Activated CD4-positive, alpha-beta T cell treated with anti-CD3 and anti-CD28 coated beads, Interleukin-2, amount 50 U/mL, for 48 hours (primary cell): ENCODE measurements at regions not wholly inside any gene's neighbourhood (a gene's known extent, or its start where the extent isn't known, plus 50 kb on each side); places are given as distances from the start of the nearest gene placed in this dataset.

Experiments
- DNase-seq, 2 experiments: peaks; one replicate each; pipeline ENCODE4 v3.0.0-alpha.2; 2020

DNA sequence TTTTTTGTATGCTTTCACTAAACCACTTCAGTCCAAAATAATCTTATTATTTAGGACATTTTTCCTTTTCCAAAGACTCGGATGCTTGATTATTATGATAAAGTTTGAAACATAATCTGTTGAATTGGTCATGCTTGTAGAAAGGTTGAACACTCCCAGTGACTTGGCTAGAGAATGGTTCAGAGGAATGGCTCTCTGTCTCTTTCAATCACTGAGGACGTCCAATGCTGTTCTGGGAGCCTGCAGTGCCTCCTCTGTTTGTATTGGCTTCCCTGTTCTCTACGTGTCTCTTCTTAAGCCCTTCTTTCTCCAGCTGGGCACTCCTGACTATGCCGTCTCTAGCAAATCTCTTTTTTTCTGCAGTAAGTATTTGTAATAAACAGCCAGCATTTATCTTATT lies 369.0 kb upstream of the DYNLRB2 start:
- DNase-seq, result no peak

DNA sequence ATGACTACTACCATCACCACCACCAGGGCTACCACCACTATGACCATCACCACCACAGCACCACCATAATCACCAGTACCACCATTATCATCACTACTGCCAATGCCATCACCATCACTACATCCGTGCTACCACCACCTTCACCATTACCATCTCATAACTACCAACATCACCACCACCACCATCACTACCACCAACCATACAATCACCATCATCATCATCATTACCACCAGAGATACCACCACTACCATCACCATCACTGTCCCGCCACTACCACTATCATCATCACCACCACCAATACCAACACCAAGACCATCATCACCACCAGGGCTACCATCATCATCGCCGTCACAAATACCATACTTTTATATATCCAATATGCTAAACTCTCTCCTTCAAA lies 369.6 kb upstream of the DYNLRB2 start:
- DNase-seq, result no peak

DNA sequence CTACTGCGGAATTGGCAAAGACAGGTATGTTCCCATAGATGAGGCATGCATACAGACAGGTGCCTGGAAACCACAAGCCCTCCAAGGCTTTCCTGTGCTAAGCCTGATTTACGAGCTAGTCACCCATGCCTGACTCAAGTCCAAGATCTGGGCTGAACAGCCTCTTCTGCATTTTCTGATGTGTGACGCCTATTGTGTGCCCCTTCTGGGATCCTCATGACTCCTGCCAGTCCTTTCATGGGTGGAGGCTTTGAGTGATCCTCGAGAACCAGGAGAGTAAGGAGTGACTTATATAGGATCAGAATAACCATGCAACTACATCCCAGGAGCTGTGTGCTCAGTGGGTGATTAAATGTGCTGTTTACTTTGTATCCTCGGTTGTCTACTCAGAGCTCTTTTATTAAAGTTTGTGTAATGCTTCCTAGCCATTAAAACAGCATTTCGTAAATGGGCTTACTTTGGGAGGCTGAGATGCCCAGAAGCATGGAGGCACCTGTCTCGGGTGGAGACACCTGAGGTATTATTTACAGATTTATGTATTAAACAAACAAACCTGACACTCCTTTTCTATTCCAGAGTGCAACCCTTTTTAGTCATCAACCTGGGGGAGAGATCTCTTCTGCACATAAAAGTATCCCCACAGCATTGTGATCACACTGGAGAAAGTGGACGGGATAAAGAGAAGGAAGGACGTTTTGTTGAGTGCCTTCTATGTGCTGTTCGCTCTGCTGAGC lies 373.0 kb upstream of the DYNLRB2 start:
- no peak for DNase-seq

DNA sequence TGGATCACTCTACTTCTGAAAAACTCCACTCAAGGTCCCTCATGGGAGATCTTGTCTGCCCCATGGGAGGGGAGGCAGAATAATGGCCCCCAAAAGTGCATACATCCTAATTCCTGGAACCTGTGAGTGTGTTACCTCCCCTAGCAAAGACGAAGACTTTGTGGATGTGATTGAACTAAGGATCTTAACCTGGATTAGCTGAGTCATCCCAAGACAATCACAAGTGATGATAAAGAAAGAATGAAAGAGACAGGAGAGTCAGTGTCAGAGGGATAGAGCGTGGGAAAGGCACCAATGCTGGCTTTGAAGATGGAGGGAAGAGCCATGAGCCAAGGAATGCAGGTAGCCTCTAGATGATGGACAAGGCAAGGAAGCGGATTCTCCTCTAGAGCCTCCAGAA lies 374.7 kb upstream of the DYNLRB2 start:
- DNase-seq, result no peak

DNA sequence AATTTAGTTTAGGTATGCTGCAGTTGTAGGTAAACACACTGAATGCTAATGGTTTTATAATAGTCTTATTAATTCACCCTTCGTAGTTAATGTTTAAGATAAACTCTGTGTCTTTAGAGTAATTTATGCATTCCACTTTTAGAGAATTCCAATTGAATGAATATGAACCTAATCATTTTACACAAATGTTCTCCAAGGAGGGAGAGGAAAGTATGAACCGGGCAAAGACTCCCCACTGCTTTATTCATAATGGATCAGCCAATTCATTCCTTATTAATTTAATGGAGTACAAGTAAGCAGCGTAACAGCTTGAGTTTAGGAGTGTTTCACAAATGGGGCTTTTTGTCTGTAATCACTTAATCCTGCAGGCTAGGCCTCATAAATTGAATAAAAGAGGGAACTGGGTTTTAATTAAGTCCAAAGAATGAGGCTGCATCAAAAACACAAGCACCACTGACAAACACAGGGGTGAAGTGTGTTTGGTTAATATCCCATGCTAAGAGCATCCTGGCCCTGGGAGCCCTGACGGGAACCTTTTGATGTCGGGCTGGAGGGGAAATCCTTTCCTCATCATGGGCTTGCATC lies 375.7 kb upstream of the DYNLRB2 start:
- DNase-seq, result no peak

DNA sequence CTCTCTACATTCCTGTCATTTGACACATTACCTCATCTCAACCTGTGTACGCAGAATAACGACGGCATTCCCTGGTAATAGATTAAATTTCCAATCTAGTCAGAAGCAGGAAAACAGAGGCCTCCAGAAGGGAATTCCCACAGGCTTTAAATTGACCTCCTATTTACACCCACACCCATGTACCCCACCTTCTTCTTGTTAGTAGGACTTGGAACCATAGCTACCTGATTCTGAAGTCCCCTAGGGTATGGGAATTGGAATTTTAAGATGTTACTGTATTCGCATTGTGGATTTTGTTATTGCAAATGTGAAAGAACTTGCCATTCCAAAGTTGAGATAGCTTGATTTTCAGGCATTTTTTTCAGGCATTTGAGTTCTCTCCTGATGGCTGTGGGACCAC lies 377.5 kb upstream of the DYNLRB2 start:
- no peak for DNase-seq

DNA sequence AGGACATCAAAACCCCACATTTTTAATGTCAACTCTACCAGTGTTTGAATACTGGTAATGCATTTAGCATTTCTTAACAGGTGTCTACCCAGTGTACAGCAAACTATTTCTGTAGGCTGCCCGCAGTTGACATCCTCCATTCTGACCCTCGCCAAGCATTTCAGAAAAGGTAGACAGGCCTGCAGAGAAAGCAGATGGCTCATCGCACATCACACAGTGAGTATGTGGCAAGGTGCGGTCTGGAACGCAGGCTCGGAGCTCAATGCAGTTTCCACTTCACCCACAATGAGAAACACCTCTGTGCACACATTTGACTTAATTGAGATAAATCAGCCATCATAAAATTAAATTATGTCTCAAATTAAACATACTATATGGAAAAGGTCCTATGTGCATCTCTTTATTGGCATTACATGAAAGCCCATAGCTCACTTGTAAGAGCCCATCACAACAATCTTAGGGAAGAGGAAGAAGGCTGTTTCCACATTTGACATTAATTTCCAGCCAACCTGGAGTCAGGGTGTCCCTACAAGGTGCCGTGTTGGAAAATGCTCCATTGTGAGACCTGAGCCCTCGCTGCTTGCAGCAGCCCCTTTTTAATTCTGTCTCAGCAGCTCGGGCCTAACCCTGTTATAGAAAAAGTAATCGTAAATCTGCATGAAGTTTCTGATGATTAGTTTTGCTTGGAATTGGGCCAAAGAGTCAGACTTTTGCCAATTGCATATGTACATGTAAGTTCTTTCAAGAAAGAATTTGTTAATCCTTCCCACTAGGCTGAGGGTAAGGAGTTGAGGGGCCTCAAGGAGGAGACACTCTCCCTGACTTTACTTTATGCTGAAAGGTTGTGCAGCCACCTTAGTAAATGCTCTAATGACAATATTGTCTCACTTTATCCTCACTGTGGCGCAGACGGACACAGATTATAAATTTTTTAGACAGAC lies 378.7 kb upstream of the DYNLRB2 start:
- no peak for DNase-seq

DNA sequence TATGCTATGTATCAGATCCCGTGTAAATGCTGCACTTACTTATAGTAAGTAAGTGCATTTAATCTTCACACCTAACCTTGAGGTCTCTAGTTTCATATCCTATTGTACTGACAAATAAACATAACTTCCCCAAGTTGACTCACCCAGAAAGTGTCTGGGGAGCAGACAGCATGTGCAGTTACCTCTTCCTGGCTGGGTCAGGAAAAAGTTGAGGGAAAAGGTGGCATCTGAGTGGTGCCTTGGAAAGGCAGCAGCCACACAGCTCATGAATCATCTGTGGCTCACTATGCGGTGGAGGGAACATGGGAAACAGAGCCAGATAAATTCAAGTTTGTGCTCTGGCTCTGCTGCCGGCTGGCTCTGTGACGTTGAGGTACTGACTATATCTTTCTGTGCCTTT lies 382.0 kb upstream of the DYNLRB2 start:
- DNase-seq, result no peak

DNA sequence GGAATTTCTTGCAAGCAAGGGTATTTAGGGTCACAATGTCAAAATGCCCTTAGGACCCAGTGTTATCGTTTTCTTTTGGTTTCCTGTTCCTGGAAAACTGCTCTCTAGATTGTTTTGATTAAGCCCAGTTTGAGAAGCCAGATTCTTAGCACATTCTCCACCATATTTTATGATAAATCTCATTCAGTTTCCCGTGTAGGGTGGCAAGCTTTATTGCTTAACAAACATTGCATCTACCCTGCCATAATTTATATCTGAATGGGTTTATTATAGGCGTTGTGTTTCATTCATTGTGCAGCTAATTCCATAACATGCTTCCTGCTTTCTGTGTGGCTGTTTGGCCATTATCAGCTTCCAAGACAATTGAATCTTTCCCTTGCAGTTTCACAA lies 389.1 kb upstream of the DYNLRB2 start:
- DNase-seq, result no peak

DNA sequence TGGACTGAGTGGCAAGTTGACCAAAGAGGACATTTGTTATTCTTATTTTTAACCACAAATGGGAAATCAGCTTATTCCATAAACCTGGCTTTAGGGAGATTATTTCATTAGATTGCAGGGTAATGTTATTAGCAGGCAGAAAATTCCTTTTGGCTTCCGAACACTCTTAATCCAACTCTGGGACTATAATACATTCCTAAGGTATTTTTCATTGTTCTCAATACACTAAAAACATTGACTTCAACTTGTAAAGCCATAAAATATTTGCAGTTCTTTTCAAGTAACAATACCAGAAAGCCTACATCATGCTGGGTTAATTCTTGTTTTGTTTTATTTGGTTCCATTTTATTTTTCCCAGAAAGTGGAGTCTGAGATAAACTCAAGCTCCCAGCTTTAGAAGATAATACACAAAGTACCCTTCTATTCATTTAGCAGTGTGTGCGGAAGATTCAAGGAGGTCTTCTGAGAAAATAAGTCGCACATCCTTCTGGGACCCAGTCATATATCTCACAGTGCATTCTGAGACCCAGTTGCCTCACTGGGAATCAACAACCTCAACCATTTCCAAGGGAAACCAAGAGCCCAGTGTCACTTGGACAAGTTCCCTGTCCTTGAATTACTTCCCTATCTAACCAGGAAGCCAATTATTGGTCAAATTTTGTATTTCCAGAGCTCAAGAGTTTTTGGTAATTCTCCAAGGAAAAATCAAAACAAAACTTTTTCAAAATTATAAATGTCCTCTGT lies 389.6 kb upstream of the DYNLRB2 start:
- no peak for DNase-seq

DNA sequence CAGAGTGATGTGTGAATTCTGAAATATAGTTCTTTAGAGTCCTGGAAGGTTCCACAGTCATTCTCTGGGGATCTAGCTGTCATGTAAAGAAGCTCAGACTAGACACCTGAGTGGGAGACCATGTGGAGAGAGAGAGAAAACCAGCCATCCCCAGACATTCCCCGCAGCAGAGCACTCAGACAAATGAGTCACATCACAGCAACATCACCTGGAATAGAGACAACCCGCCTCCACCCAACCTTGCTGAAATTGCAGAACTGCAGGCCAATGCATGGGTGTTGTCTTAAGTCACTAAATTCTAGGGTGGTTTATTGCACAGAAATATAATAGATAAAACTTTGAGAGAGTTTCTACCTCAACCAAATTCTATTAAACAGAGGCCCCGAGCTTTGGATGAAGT lies 392.0 kb upstream of the DYNLRB2 start:
- DNase-seq, result no peak

DNA sequence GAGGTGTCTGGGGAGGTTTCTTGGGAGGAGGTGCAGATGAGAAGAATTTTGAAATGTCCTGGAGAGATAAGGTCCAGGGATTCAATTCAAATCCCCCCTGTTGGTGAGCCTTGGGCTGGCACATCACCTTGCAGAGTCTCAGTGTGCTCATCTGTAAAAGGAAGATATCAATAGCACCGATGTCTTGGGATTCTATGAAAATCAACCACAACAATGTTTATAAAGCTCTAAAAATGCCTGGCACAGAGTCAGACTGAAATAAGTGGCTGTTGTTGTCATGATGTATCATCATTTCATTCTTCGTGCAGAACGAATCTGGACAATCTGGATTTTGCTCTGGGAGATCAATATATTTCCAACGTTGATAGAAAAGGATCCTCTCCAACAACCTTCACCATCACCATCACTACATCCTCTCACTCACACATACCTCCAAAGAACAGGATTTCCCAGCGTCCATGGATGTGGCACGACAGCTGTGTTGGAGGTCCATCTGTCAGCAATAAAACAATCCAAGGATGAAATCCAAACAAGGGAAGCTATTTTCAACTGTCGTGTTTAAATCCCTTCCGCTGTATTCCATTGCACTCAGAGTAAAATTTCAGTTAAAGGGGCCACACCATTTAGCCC lies 393.7 kb upstream of the DYNLRB2 start:
- no peak for DNase-seq

DNA sequence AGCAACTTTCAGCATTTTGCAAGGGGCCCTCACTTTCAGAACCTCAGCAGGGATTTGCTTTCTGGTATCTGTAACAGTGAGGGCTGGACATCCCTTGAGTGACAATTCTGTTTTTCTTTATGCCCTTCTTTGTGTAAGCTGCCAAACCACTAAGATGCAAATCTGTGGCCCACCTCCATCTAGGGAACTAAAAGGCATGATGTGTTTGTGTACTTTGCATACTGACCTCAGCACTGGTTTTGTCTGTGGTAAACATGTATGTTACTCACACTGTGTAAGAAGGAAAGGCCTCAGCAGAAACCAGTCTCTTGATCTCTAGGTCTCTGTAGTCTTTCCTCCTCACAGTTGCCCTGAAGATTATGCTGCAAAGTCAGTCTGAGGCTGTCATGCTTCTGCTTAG lies 396.6 kb upstream of the DYNLRB2 start:
- no peak for DNase-seq

DNA sequence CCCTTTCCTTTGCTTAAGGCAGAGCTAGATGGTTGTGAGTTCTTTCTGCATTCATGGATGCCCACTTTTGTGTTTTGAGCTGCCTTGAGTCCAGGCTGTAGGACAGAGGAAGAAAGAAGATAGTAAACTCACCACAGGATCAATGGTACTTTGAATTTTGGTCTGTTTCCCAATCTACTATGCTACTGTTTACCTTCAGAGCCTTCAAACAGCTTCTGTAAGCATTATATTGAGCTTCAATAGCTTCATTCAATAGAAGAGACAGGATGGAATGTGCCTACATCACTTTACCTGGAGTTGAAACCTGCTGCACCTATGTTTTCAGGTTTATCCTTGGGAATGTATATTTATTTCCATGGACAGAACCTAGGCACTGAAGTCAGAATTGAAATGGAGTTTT lies 397.9 kb upstream of the DYNLRB2 start:
- DNase-seq, result no peak

DNA sequence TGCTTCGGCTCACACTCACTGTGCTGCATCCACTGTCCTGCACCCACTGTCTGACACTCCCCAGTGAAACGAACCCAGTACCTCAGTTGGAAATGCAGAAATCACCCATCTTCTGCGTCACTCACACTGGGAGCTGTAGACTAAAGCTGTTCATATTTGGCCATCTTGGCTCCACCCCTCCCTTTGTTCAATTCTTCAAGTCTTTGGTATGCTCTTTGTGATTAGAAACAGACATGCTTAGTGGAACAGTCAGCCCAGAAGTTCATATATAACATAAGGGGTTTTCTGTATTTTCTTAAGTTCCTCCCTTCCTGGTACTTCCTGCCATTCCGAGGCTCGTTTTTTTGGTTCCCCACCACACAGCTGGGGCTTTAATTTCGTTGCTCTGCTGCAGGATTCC lies 398.5 kb upstream of the DYNLRB2 start:
- no peak for DNase-seq

DNA sequence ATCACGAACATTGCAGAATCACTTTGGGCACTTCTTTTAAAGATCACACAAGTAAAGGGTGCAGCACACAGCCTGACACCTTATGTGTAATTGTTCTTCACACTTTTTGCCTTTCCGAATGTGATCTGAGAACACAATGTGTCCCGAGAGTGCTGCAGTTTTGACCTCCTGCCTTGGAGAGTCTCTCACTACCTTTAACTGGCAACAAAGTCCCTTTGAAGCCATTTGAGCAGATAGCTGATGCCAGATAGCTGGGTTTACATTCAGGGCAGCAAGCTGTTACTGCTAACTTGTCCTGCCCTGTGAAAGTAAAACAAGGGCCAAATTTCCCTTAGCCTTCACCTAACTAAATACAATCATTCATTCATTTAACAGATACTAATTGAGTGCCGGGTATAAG lies 411.0 kb upstream of the DYNLRB2 start:
- no peak for DNase-seq

DNA sequence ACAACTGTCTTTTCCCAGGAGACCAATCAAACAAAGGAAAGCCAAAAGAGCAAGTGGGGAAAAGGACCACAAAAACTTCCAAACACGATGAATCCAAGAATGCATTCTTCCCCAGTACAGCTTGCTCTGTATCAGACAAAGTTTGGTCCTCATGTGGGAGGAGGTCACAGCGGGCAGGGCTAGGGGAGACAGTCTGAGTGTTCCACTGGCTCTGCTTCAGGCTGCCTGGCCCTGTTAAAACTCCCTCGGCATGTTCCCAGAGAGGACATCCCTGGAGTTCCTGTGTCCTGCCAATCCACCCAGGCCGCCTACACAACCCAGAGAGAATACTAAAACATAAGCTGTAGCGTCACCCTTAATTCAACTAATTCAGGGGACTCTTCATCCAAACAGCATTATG lies 415.1 kb upstream of the DYNLRB2 start:
- DNase-seq, result no peak

DNA sequence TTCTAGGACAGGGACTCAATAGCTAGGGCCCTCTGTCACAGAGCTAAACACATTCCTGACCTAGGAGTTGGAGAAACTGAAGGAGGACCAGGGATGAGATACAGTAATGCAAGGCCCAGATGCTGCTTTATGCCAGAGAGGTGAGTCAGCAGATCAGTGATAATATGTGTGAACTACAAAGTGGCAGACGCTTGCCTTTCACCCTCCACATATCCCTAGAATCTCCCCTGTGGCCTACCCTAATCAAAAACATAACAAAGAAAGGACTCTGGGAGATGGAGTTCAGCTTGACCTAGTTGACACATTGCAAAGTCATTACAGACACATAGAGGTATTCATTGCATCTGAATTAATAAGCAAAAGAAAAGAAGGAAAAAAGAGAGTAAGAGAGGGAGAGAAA lies 417.6 kb upstream of the DYNLRB2 start:
- DNase-seq, result no peak

DNA sequence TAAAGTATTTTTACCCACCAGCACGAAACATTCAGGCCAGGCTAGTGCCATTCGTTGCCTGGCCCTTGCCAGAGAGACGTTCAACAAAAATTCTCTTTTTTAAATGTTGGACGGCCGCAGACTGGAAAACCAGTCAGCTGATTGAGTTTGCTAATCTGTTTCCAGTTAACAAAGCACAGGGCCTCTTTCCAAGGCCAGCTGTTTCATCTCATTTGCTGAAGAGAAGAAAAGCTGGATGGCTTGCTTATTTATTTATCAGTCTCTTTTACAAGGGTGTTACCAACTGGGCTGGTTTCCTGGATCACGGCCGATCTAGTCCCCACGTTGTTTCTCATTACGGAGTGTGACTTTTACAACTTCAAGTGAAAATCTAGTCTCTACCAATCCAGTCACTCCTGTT lies 418.7 kb upstream of the DYNLRB2 start:
- DNase-seq, result no peak

DNA sequence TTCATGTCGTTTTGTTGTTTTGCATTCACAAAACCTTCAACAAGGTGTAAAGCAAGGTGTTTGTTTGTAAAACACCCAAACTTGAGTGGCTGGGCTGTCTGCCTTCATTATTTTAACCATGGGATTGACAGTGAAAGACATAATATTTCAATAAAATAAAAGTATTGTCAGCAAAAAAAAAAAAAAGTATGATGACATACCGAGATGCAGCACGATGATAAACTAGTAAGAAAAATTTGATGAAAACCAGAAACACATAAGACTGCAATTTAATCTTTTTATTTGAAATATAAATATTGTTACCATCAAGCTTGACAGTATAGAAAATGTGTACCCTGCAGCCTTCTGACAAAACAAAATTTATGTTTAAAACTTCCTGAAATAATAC lies 419.3 kb upstream of the DYNLRB2 start:
- no peak for DNase-seq

DNA sequence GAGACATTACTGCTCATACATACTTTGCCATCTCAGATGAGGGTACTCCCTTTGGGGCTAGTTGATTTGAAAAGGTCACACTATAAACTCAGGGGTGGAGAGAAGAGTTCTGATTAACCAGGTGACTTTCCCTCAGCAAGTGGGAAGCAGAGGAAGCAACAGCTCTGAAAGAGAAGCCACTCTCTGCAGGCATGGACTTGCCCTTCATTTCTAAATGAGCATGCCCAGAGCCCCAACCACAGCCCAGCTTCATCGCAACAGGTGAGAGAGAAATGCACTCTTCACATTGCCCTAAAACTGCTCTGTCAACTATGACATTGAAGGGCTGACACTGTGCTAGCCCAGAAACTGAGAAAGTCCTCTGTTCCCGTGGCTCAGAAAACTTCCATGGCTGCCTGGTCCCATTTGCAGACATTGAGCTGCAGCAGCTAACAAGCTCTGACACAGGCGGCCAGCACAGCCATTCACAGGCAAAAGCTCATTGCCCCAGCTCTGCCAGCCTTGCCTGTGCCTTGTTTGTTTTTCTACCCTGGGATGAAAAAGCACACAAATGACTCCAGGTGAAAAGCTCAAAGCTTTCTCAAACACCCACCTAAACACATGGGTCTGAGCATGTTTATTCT lies 419.8 kb upstream of the DYNLRB2 start:
- no peak for DNase-seq

DNA sequence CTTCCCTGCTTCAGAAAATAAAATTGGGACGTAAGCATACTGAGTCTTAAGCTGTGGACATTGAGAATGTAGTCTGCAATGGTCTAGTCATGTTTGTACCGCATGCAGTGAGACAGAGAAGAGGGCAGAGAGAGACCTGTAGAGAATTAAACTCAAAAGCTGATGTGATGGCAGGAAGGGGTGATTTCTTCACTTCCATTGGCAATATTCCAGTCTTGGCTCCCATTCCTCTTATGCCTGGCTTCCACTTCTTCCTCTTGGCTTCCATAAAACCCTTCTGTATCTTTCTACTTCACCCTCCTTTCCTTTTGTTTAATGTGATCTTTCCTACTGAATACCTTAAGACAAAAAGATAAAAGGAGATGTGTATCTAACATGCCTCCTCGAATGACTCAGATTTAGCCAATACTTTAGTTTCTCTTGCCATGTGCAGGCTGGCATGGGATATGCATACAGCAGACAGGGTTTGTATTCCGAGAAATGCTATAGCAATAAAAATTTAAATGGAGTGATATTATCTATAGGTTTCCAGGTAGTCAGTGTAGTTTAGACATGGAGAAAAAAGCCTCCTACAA lies 423.1 kb upstream of the DYNLRB2 start:
- no peak for DNase-seq
